ENCODE measurements at regions not wholly inside any gene's neighbourhood (a gene's known extent, or its start where the extent isn't known, plus 50 kb on each side); places are given as distances from the start of the nearest gene placed in this dataset.

GRCh38 chr2:82790206-82791021 lies 1668.7 kb downstream of the SUCLG1 start:
- no peaks in the 10 kb centered on the region for H3K4me1 Mint-ChIP-seq
- no peak overlapping the region for H3K4me3 Mint-ChIP-seq
- ATAC-seq (replicated peaks in 1 of 4) (no peak), DNase-seq (no peak)
- no peaks in the 10 kb centered on the region for H3K9me3 ChIP-seq
- no peaks in the 10 kb centered on the region for H3K36me3 ChIP-seq (ENCODE audit: control insufficient read depth in 2 of 2, extremely low read depth in 1 of 2, insufficient read depth in 1 of 2, low read length in 1 of 2)
- no peak overlapping the region for H3K4me3 ChIP-seq (ENCODE audit: control insufficient read depth in 1 of 2, extremely low read depth in 1 of 2, low read length in 1 of 2)
- no peaks in the 10 kb centered on the region for H3K4me1 ChIP-seq (ENCODE audit: control insufficient read depth in 1 of 2, extremely low read depth in 1 of 2, insufficient read depth in 2 of 2, low read length in 2 of 2)
- peaks cover 0 to 8% (median 4%) of the 10 kb centered on the region in 3 donors for H3K9me3 Mint-ChIP-seq
- WGBS (ENCODE audit: insufficient coverage), result 86% methylated on average over 11 of the region's 16 CpGs
- H3K27me3 ChIP-seq (replicated peaks in 1 of 2; ENCODE audit: control insufficient read depth in 2 of 2, extremely low read depth in 1 of 2, insufficient read depth in 2 of 2, low read length in 1 of 2), result no peaks in the 10 kb centered on the region
- no peak overlapping the region for H3K27ac Mint-ChIP-seq
- CTCF ChIA-PET, result no interaction called here
- POLR2A ChIA-PET, result no interaction called here
- H3K27me3 Mint-ChIP-seq, result no peaks in the 10 kb centered on the region
- no peak overlapping the region for H3K27ac ChIP-seq (ENCODE audit: low read length)
- H3K36me3 Mint-ChIP-seq, result no peaks in the 10 kb centered on the region

- H3K27ac Mint-ChIP-seq, result no peak overlapping the region
- no peak for ATAC-seq (replicated peaks in 1 of 4)
- ChIA-PET POLR2A (no interaction called here), CTCF (no interaction called here)
- Histone ChIP-seq H3K27me3 (replicated peaks in 1 of 2; ENCODE audit: control insufficient read depth in 2 of 2, extremely low read depth in 1 of 2, insufficient read depth in 2 of 2, low read length in 1 of 2) (no peaks in the 10 kb centered on the region), H3K4me1 (ENCODE audit: control insufficient read depth in 1 of 2, extremely low read depth in 1 of 2, insufficient read depth in 2 of 2, low read length in 2 of 2) (no peaks in the 10 kb centered on the region), H3K4me3 (ENCODE audit: control insufficient read depth in 1 of 2, extremely low read depth in 1 of 2, low read length in 1 of 2) (no peak overlapping the region), H3K9me3 (no peaks in the 10 kb centered on the region), H3K36me3 (ENCODE audit: control insufficient read depth in 2 of 2, extremely low read depth in 1 of 2, insufficient read depth in 1 of 2, low read length in 1 of 2) (no peaks in the 10 kb centered on the region), H3K27ac (ENCODE audit: low read length) (no peak overlapping the region)
- WGBS (ENCODE audit: insufficient coverage), result no CpG with 5 or more reads among the region's 2 CpGs
- no peaks in the 10 kb centered on the region for H3K4me1 Mint-ChIP-seq
- no peak overlapping the region for H3K4me3 Mint-ChIP-seq
- no peaks in the 10 kb centered on the region for H3K27me3 Mint-ChIP-seq
- H3K9me3 Mint-ChIP-seq, result peaks cover 0 to 8% (median 4%) of the 10 kb centered on the region in 3 donors
- no peak for DNase-seq
- H3K36me3 Mint-ChIP-seq, result no peaks in the 10 kb centered on the region
Measured at GRCh38 chr2:82789851-82790205, 1669.3 kb downstream of the SUCLG1 start.

GRCh38 chr2:82781176-82781915 lies 1677.7 kb downstream of the SUCLG1 start:
- Histone ChIP-seq H3K4me3 (ENCODE audit: control insufficient read depth in 1 of 2, extremely low read depth in 1 of 2, low read length in 1 of 2) (no peak overlapping the region), H3K9me3 (no peaks in the 10 kb centered on the region), H3K27ac (ENCODE audit: low read length) (no peak overlapping the region), H3K4me1 (ENCODE audit: control insufficient read depth in 1 of 2, extremely low read depth in 1 of 2, insufficient read depth in 2 of 2, low read length in 2 of 2) (no peaks in the 10 kb centered on the region), H3K36me3 (ENCODE audit: control insufficient read depth in 2 of 2, extremely low read depth in 1 of 2, insufficient read depth in 1 of 2, low read length in 1 of 2) (no peaks in the 10 kb centered on the region), H3K27me3 (replicated peaks in 1 of 2; ENCODE audit: control insufficient read depth in 2 of 2, extremely low read depth in 1 of 2, insufficient read depth in 2 of 2, low read length in 1 of 2) (no peaks in the 10 kb centered on the region)
- DNase-seq (no peak), ATAC-seq (replicated peaks in 1 of 4) (no peak)
- H3K27me3 Mint-ChIP-seq, result no peaks in the 10 kb centered on the region
- POLR2A ChIA-PET, result no interaction called here
- no peak overlapping the region for H3K4me3 Mint-ChIP-seq
- H3K4me1 Mint-ChIP-seq, result no peaks in the 10 kb centered on the region
- H3K36me3 Mint-ChIP-seq, result no peaks in the 10 kb centered on the region
- H3K9me3 Mint-ChIP-seq, result peaks cover 12 to 16% (median 12%) of the 10 kb centered on the region in 3 donors
- no CpG with 5 or more reads among the region's 2 CpGs for WGBS (ENCODE audit: insufficient coverage)
- CTCF ChIA-PET, result no interaction called here
- H3K27ac Mint-ChIP-seq, result no peak overlapping the region

GRCh38 chr2:82780050-82780449 lies 1679.0 kb downstream of the SUCLG1 start:
- Histone ChIP-seq H3K36me3 (ENCODE audit: control insufficient read depth in 2 of 2, extremely low read depth in 1 of 2, insufficient read depth in 1 of 2, low read length in 1 of 2) (no peaks in the 10 kb centered on the region), H3K9me3 (no peaks in the 10 kb centered on the region), H3K27me3 (replicated peaks in 1 of 2; ENCODE audit: control insufficient read depth in 2 of 2, extremely low read depth in 1 of 2, insufficient read depth in 2 of 2, low read length in 1 of 2) (no peaks in the 10 kb centered on the region), H3K27ac (ENCODE audit: low read length) (no peak overlapping the region), H3K4me1 (ENCODE audit: control insufficient read depth in 1 of 2, extremely low read depth in 1 of 2, insufficient read depth in 2 of 2, low read length in 2 of 2) (no peaks in the 10 kb centered on the region), H3K4me3 (ENCODE audit: control insufficient read depth in 1 of 2, extremely low read depth in 1 of 2, low read length in 1 of 2) (no peak overlapping the region)
- no peak for DNase-seq
- no peak for ATAC-seq (replicated peaks in 1 of 4)
- Mint-ChIP-seq H3K27ac (no peak overlapping the region), H3K4me3 (no peak overlapping the region), H3K27me3 (no peaks in the 10 kb centered on the region), H3K9me3 (peaks cover 12 to 23% (median 15%) of the 10 kb centered on the region in 3 donors), H3K4me1 (no peaks in the 10 kb centered on the region), H3K36me3 (no peaks in the 10 kb centered on the region)
- WGBS (ENCODE audit: insufficient coverage), result 78% methylated on average over 2 of the region's 7 CpGs
- ChIA-PET POLR2A (no interaction called here), CTCF (no interaction called here)

- H3K27ac Mint-ChIP-seq, result no peak overlapping the region
- no CpG with 5 or more reads among the region's 2 CpGs for WGBS (ENCODE audit: insufficient coverage)
Measured at GRCh38 chr2:82752396-82752795, 1706.7 kb downstream of the SUCLG1 start.

GRCh38 chr2:82748653-82749052 lies 1710.4 kb downstream of the SUCLG1 start:
- Mint-ChIP-seq H3K27ac (no peak overlapping the region), H3K36me3 (no peaks in the 10 kb centered on the region), H3K4me1 (no peaks in the 10 kb centered on the region), H3K27me3 (no peaks in the 10 kb centered on the region), H3K9me3 (peaks cover 19 to 48% (median 36%) of the 10 kb centered on the region in 3 donors), H3K4me3 (no peak overlapping the region)
- Histone ChIP-seq H3K27ac (ENCODE audit: low read length) (no peak overlapping the region), H3K4me1 (ENCODE audit: control insufficient read depth in 1 of 2, extremely low read depth in 1 of 2, insufficient read depth in 2 of 2, low read length in 2 of 2) (no peaks in the 10 kb centered on the region), H3K36me3 (ENCODE audit: control insufficient read depth in 2 of 2, extremely low read depth in 1 of 2, insufficient read depth in 1 of 2, low read length in 1 of 2) (no peaks in the 10 kb centered on the region), H3K27me3 (replicated peaks in 1 of 2; ENCODE audit: control insufficient read depth in 2 of 2, extremely low read depth in 1 of 2, insufficient read depth in 2 of 2, low read length in 1 of 2) (no peaks in the 10 kb centered on the region), H3K4me3 (ENCODE audit: control insufficient read depth in 1 of 2, extremely low read depth in 1 of 2, low read length in 1 of 2) (no peak overlapping the region), H3K9me3 (no peaks in the 10 kb centered on the region)
- no peak for ATAC-seq (replicated peaks in 1 of 4)
- no peak for DNase-seq
- ChIA-PET POLR2A (no interaction called here), CTCF (no interaction called here)
- 100% methylated on average over 1 of the region's 2 CpGs for WGBS (ENCODE audit: insufficient coverage)

More at GRCh38 chr2:82752396-82752795, 1706.7 kb downstream of the SUCLG1 start:
- no peaks in the 10 kb centered on the region for H3K4me1 ChIP-seq (ENCODE audit: control insufficient read depth in 1 of 2, extremely low read depth in 1 of 2, insufficient read depth in 2 of 2, low read length in 2 of 2)
- no peaks in the 10 kb centered on the region for H3K27me3 Mint-ChIP-seq
- H3K36me3 Mint-ChIP-seq, result no peaks in the 10 kb centered on the region
- H3K9me3 Mint-ChIP-seq, result peaks cover 21 to 42% (median 35%) of the 10 kb centered on the region in 3 donors
- H3K4me3 Mint-ChIP-seq, result no peak overlapping the region
- no peak overlapping the region for H3K27ac ChIP-seq (ENCODE audit: low read length)
- no peaks in the 10 kb centered on the region for H3K4me1 Mint-ChIP-seq
- no peak overlapping the region for H3K4me3 ChIP-seq (ENCODE audit: control insufficient read depth in 1 of 2, extremely low read depth in 1 of 2, low read length in 1 of 2)
- ATAC-seq (replicated peaks in 1 of 4) (no peak), DNase-seq (no peak)
- no peaks in the 10 kb centered on the region for H3K27me3 ChIP-seq (replicated peaks in 1 of 2; ENCODE audit: control insufficient read depth in 2 of 2, extremely low read depth in 1 of 2, insufficient read depth in 2 of 2, low read length in 1 of 2)
- CTCF ChIA-PET, result no interaction called here
- POLR2A ChIA-PET, result no interaction called here
- H3K9me3 ChIP-seq, result no peaks in the 10 kb centered on the region
- H3K36me3 ChIP-seq (ENCODE audit: control insufficient read depth in 2 of 2, extremely low read depth in 1 of 2, insufficient read depth in 1 of 2, low read length in 1 of 2), result no peaks in the 10 kb centered on the region
